Upper lobe of left lung (tissue), 6 donors: ENCODE measurements at regions not wholly inside any gene's neighbourhood (a gene's known extent, or its start where the extent isn't known, plus 50 kb on each side); places are given as distances from the start of the nearest gene placed in this dataset.
"Not testable (repeated sequence)": the region's sequence is repeated elsewhere in the genome, so short reads cannot be mapped to it uniquely, and the experiment has no call there.

Experiments
- ATAC-seq, 2 donors: fragments of 200-7000 bp; cut with Tn5 transposase; one replicate each; pipeline ENCODE4 v1.9.1; 2022; ENCODE audit warnings: mild to moderate bottlenecking in 2 of 2, moderate library complexity in 2 of 2; ENCODE audit not compliant: low FRiP score in 2 of 2
- DNase-seq, 2 donors: peaks; one replicate each; pipeline ENCODE4 v3.0.0-alpha.2; 2019 to 2020
- H3K27ac ChIP-seq, 4 donors: fragments of 200-600 bp; sonication (generic); one replicate each; pipeline ENCODE4 v1.5.1; 2016 to 2019
- H3K27me3 ChIP-seq, 4 donors: fragments of 200-600 bp; sonication (generic); one replicate each; pipeline ENCODE4 v1.5.1; 2017 to 2019
- H3K36me3 ChIP-seq, 4 donors: fragments of 200-600 bp; sonication (generic); one replicate each; pipeline ENCODE4 v1.5.1; 2016 to 2019
- H3K4me1 ChIP-seq, 4 donors: fragments of 200-600 bp; sonication (generic); one replicate each; pipeline ENCODE4 v1.5.1; 2018 to 2019
- H3K4me3 ChIP-seq, 4 donors: fragments of 200-600 bp; sonication (generic); one replicate each; pipeline ENCODE4 v1.5.1; 2017 to 2019; ENCODE audit warnings: mild to moderate bottlenecking in 2 of 4, moderate library complexity in 1 of 4
- H3K9me3 ChIP-seq, 4 donors: fragments of 200-600 bp; sonication (generic); one replicate each; pipeline ENCODE4 v1.5.1; 2018 to 2019
- CTCF ChIP-seq, 6 experiments: fragments of 450-650 bp in 4 of 6; fragments of 200-600 bp in 2 of 6; sonication (generic) in 2 of 6; IDR thresholded peaks; one replicate each; pipeline ENCODE4 v1.5.1; 2016 to 2019; ENCODE audit warnings: antibody characterized with exemption in 6 of 6
- EP300 ChIP-seq, 4 donors: sonication (generic); formaldehyde crosslinking; IDR thresholded peaks; one replicate each; pipeline ENCODE4 v1.5.1; 2017; ENCODE audit warnings: antibody characterized with exemption in 4 of 4, control low read depth in 2 of 4
- POLR2A ChIP-seq, 4 donors: fragments of 450-650 bp; IDR thresholded peaks; one replicate each; pipeline ENCODE4 v1.5.1; 2016 to 2017; ENCODE audit warnings: antibody characterized with exemption in 4 of 4, mild to moderate bottlenecking in 2 of 4
- POLR2AphosphoS5 ChIP-seq, 2 donors: sonication (generic); formaldehyde crosslinking; IDR thresholded peaks; one replicate each; pipeline ENCODE4 v1.5.1; 2017; ENCODE audit warnings: antibody characterized with exemption in 2 of 2
- WGBS, 2 donors: methylation state at CpG; one replicate each; pipeline ENCODE4 v1.1.5; 2017 to 2018; 5-methylcytosine and 5-hydroxymethylcytosine counted together
- donor health status: DM: no; HTN: no; CAD: no; lungs with moderate emphysema.
- donor health status: DM: no; HTN: yes; CAD: no; lungs with severe emphysema.

- Histone ChIP-seq H3K27ac (no peak overlapping the region), H3K9me3 (no peaks in the 10 kb centered on the region), H3K27me3 (no peaks in the 10 kb centered on the region), H3K4me1 (no peaks in the 10 kb centered on the region), H3K36me3 (no peaks in the 10 kb centered on the region), H3K4me3 (no peak overlapping the region)
- ATAC-seq: no peak
- no peak for DNase-seq
- no peak for TF ChIP-seq CTCF (IDR thresholded peaks at IDR 0.05)
- TF ChIP-seq POLR2AphosphoS5 (IDR thresholded peaks at IDR 0.05): no peak
- TF ChIP-seq EP300 (IDR thresholded peaks at IDR 0.05): no peak
- TF ChIP-seq POLR2A (IDR thresholded peaks at IDR 0.05): no peak
- 94 to 95% methylated on average over 6 of the region's 6 CpGs for WGBS, 2 donors
These were observed 149.6 kb downstream of the ZFP64 start for GRCh38 chr20:52041966-52042365.

- Histone ChIP-seq H3K27me3 (no peaks in the 10 kb centered on the region), H3K27ac (no peak overlapping the region), H3K36me3 (no peaks in the 10 kb centered on the region), H3K4me3 (no peak overlapping the region), H3K4me1 (no peaks in the 10 kb centered on the region), H3K9me3 (no peaks in the 10 kb centered on the region)
- no peak for ATAC-seq
- no peak for DNase-seq
- TF ChIP-seq POLR2A (IDR thresholded peaks at IDR 0.05): no peak
- no peak for TF ChIP-seq EP300 (IDR thresholded peaks at IDR 0.05)
- no peak for TF ChIP-seq CTCF (IDR thresholded peaks at IDR 0.05)
- TF ChIP-seq POLR2AphosphoS5 (IDR thresholded peaks at IDR 0.05): no peak
- 85 to 89% methylated on average over 7 of the region's 7 CpGs for WGBS, 2 donors
These were observed 151.8 kb downstream of the ZFP64 start for GRCh38 chr20:52039790-52040189.

GRCh38 chr20:52038632-52039031 is 152.9 kb downstream of the ZFP64 start:
- not testable (repeated sequence) for DNase-seq, H3K4me1 ChIP-seq, H3K9me3 ChIP-seq, ATAC-seq, H3K36me3 ChIP-seq, H3K27ac ChIP-seq, H3K4me3 ChIP-seq, H3K27me3 ChIP-seq
- 93 to 94% methylated on average over 9 of the region's 9 CpGs for WGBS, 2 donors

GRCh38 chr20:52037370-52037769 is 154.2 kb downstream of the ZFP64 start:
- TF ChIP-seq CTCF (IDR thresholded peaks at IDR 0.05) (no peak), POLR2AphosphoS5 (IDR thresholded peaks at IDR 0.05) (no peak), POLR2A (IDR thresholded peaks at IDR 0.05) (no peak), EP300 (IDR thresholded peaks at IDR 0.05) (no peak)
- Histone ChIP-seq H3K36me3 (no peaks in the 10 kb centered on the region), H3K27ac (no peak overlapping the region), H3K27me3 (no peaks in the 10 kb centered on the region), H3K9me3 (no peaks in the 10 kb centered on the region), H3K4me1 (no peaks in the 10 kb centered on the region), H3K4me3 (no peak overlapping the region)
- DNase-seq: no peak
- ATAC-seq: no peak
- 85 to 93% methylated on average over 5 of the region's 5 CpGs for WGBS, 2 donors

- Histone ChIP-seq H3K9me3 (no peaks in the 10 kb centered on the region), H3K4me1 (peaks cover 0 to 5% (median 2%) of the 10 kb centered on the region in 4 donors), H3K27ac (no peak overlapping the region), H3K4me3 (no peak overlapping the region), H3K36me3 (no peaks in the 10 kb centered on the region), H3K27me3 (no peaks in the 10 kb centered on the region)
- DNase-seq (no peak), ATAC-seq (no peak)
- WGBS, 2 donors: 94 to 100% methylated on average over 1 of the region's 1 CpG
- TF ChIP-seq CTCF (IDR thresholded peaks at IDR 0.05): no peak
- no peak for TF ChIP-seq EP300 (IDR thresholded peaks at IDR 0.05)
- TF ChIP-seq POLR2A (IDR thresholded peaks at IDR 0.05): no peak
- TF ChIP-seq POLR2AphosphoS5 (IDR thresholded peaks at IDR 0.05): no peak
These were observed 155.6 kb downstream of the ZFP64 start for GRCh38 chr20:52035977-52036376.
